ENCODE measurements at regions not wholly inside any gene's neighbourhood (a gene's known extent, or its start where the extent isn't known, plus 50 kb on each side); places are given as distances from the start of the nearest gene placed in this dataset.

DNA sequence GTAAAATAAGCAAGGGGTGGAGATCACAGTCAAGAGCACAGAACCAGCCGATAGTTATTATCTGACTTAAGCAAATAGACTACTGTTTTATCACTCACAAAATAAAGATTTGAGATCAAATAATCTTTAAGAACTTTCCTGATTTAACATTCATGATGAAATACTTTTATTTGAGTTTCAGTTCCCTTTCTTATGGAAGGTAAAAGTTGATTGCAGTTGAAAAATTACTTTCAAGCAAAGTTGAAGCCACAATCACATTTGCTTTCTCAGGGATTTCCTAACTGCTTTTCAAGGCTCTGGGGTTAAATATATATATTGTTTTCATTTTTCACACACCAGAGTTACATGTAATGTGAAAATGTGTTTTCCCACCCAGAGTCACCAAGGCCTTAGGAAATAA lies 599.5 kb downstream of the KCNJ3 start:
- DNase-seq (ENCODE audit: low spot score): no peak

DNA sequence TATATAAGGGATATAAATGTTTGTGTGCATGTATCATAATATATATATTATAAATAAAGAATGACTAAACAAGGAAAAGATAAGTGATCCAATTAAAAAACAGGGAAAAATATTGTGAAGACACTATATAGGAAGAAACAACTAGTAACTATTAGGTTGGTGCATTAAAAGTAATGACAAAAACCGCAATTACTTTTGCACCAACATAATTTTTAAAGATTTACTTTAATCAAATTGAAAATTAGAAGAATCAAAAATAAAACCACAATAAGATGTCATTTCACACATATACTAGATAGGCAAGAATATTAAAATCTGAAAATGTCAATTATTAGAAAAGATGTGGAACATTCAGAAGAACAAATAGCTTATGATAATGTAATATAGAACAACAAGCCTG lies 595.9 kb downstream of the KCNJ3 start:
- no peak for DNase-seq (ENCODE audit: low spot score)

- no peak for DNase-seq (ENCODE audit: low spot score)
Measured at GRCh38 chr2:155281907-155282306, 583.4 kb downstream of the KCNJ3 start.

DNA sequence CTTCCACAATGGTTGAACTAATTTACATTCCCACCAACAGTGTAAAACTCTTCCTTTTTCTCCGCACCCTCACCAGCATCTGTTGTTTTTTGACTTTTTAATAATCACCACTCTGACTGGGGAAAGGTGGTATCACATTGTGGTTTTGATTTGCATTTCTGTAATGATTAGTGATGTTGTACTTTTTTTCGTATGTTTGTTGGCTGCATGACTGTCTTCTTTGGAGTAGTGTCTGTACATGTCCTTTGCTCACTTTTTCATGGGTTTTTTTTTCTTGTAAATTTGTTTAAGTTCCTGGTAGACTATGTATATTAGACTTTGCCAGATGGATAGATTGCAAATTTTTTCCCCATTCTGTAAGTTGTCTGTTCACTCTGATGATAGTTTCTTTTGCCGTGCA lies 574.8 kb downstream of the KCNJ3 start:
- no peak for DNase-seq (ENCODE audit: low spot score)

GRCh38 chr2:155266583-155266982 lies 568.1 kb downstream of the KCNJ3 start:
- no peak for DNase-seq (ENCODE audit: low spot score)

- no peak for DNase-seq (ENCODE audit: low spot score)
Measured at GRCh38 chr2:155266109-155266508, 567.6 kb downstream of the KCNJ3 start.

- peak; percentile 5 for DNase-seq (ENCODE audit: low spot score)
Measured at GRCh38 chr2:155256803-155257202, 558.3 kb downstream of the KCNJ3 start.

DNA sequence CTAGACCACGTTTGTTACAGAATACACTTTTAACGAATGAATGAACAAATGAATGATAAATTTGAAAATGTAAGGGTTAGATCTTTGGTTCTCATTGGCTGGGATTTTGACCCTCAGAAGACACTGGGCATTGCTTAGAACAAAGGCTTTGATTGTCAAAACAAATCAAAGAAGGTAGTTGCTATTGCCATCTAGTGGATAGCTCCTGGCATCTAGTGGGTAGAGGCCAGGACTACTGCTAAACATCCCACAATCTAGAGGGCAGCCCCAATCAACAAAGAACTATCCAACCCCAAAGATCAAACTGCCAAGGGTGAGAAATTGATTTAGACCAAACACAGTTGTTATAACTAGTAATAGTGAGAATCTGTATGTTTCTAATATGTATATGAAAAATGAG lies 552.3 kb downstream of the KCNJ3 start:
- DNase-seq (ENCODE audit: low spot score): peak; percentile 28

GRCh38 chr2:155240176-155240575 lies 541.7 kb downstream of the KCNJ3 start:
- DNase-seq (ENCODE audit: low spot score): no peak

DNA sequence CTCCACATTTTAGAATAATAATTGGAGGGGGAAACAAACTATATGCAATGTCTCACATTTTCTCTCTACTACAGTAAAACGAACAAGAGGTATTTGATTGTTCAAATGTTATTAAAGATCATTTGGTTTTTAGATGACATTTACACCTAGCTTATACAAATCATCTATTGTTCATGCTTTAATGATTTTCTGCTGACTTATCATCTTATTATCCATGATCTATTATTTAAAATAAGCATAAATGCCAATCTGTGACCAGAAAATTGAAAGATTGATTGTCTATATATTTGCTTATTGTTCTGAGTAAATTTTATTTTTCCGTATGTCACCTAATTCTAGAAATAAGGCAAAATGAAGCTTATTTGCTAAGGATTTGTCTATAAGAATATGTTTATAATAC lies 537.2 kb downstream of the KCNJ3 start:
- no peak for DNase-seq (ENCODE audit: low spot score)

GRCh38 chr2:155223781-155224406 lies 525.4 kb downstream of the KCNJ3 start:
- no peak for DNase-seq (ENCODE audit: low spot score)

DNA sequence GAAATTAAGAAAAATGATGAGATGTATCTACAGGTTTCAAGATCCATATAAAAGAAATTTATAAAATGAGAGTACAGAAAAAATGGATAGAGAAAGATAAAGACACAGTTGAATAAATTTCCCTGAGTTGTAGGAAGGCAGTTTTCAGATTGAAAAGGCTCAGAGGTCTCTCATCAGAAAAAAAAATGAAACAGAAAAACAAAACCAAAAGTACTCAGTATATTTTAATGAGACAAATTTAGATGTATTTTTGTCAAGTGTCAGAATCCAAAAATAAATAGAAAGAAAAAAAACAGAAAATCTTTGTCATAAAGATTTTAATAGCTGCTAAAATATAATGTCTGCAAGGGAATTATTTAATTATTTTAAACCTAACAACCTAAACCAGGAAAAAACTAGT lies 520.5 kb downstream of the KCNJ3 start:
- DNase-seq (ENCODE audit: low spot score): no peak

DNA sequence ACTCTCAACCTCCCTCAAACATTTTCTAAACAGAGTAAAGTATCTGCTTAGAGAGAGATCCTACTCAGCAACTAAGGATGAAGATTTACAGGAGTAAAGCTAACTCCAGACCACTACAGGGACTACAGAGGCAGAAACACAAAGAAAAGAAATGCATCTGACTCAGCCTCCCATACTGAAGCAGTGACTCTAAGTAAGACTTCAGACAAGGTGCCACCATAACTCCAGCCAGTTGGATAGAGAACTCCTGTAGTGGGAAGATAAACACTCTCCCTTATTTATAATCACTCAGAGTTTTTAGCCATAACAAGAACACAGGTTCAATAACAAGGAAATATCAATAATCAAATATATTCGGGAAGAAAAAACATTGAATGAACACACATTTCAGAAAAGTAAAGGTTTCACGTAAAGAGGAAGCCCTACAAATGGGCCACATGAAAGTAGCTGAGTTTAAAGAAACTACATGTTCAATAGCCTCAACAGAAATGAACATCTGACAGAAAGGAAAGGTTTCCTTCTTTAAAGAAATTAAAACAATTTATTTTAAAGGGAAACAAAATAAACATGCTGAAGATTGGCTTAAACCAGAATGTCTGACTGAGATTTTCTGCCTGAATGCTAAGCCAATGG lies 519.9 kb downstream of the KCNJ3 start:
- DNase-seq (ENCODE audit: low spot score): no peak

GRCh38 chr2:155215037-155215707 lies 516.7 kb downstream of the KCNJ3 start:
- no peak for DNase-seq (ENCODE audit: low spot score)

DNA sequence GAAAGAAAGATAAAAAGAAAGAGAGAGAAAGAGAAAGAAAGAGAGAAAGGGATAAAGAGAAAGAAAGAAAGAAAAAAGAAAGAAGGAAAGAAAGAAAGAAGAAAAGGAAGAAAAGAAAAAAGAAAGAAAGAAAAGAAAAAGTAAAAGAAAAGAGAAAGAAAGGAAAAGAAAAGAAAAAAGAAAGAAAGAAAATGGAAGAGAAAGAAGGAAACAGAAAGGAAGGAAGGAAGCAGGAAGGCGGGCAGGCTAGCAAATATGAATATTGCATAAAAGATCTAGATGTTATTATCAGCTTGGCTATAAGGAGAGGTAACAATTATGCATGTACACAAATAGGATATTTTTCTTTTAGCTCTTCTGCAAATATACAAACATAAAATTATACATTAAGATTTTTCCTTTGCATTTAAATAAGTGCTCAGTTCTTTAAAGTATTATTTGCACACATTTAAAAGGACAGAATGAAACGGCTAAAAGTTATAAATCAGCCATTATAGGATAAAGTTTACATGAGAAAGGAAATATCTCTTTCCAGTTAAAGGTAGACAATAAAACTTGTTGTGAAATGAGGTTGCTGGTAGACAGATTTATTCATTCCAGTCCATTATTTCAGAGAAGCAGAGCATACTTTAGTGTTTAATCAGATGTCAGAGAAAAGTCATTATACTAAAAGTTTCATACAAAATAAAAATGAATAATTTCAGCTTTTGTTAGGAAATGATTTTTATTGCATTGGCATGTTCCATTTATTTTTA lies 511.4 kb downstream of the KCNJ3 start:
- DNase-seq (ENCODE audit: low spot score): no peak

- DNase-seq (ENCODE audit: low spot score): peak; percentile 20
Measured at GRCh38 chr2:155203178-155203577, 504.7 kb downstream of the KCNJ3 start.

GRCh38 chr2:155200753-155201152 lies 502.3 kb downstream of the KCNJ3 start:
- no peak for DNase-seq (ENCODE audit: low spot score)

GRCh38 chr2:155190342-155190741 lies 491.8 kb downstream of the KCNJ3 start:
- DNase-seq (ENCODE audit: low spot score): no peak

DNA sequence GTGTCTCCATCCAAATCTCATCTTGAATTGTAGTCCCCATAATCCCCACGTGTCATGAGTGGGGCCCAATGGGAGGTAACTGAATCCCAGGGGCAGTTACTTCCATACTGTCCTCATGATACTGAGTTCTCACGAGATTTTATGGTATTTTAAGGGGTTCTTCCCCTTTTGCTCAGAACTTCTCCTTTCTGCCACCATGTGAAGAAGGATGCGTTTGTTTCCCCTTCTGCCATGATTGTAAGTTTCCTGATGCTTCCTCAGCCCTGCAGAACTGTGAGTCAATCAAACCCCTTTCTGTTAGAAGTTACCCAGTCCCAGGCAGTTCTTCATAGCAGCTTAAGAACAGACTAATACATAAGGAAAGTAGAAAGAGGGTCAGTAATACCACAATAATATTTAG lies 480.4 kb downstream of the KCNJ3 start:
- DNase-seq (ENCODE audit: low spot score): no peak

GRCh38 chr2:155176345-155176744 lies 477.9 kb downstream of the KCNJ3 start:
- no peak for DNase-seq (ENCODE audit: low spot score)

- no peak for DNase-seq (ENCODE audit: low spot score)
Measured at GRCh38 chr2:155169317-155169716, 470.8 kb downstream of the KCNJ3 start.

- DNase-seq (ENCODE audit: low spot score): no peak
Measured at GRCh38 chr2:155162494-155162893, 464.0 kb downstream of the KCNJ3 start.

DNA sequence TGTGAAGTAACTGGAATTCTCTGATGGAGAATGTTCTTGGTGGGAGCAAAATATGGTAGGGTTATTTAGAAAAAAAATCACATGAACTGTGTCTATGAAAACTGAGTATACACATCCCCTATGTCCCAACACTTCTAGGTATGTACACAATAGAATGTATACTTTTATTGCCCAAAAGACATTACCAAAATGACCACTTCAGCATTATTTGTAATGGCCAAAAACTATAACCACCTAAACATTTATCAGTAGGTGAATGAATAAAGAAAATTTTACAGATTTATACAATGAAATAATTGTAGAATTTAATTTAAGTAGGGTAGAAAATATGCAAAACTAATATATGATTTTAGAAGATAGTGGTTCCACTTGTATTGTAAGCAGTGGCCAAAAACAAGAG lies 462.8 kb downstream of the KCNJ3 start:
- no peak for DNase-seq (ENCODE audit: low spot score)

Data from D341Med (cell line).